ENCODE measurements at regions not wholly inside any gene's neighbourhood (a gene's known extent, or its start where the extent isn't known, plus 50 kb on each side); places are given as distances from the start of the nearest gene placed in this dataset.

DNA sequence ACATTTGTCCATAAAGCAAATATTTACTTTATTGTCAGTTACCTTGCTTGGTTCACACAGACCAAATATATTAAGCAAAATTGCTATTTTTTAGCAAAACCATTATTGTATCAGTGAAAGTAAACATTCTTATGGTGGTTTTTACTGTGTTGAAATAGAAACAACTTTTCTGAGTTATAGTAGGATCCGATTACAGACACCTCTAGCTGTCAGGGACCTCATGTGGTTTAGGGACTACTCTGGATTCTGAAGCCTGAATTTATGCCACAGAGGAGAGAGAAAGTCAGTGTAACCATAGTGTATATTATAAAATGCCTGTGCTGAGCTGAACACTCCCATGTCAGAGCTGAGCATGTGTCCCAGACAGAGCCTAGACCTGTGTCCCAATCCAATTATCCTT, 287.5 kb downstream of the FLRT2 start:
- no peak overlapping the region for H3K4me3 ChIP-seq
- no peaks in the 10 kb centered on the region for H3K4me1 ChIP-seq
- ATAC-seq (no peak), DNase-seq (no peak)
- intact Hi-C loops (cut with DNase I) = no loop called here
- TF ChIP-seq POLR2A (IDR thresholded peaks at IDR 0.05) = no peak
- TF ChIP-seq CTCF (IDR thresholded peaks at IDR 0.05) = no peak
- 46% methylated on average over 1 of the region's 1 CpG for WGBS (ENCODE audit: insufficient coverage, low coverage, low lambda C conversion rate, missing lambda C conversion rate)
- H3K27ac ChIP-seq = no peak overlapping the region
- H3K36me3 ChIP-seq = no peaks in the 10 kb centered on the region
- no peaks in the 10 kb centered on the region for H3K9me3 ChIP-seq
- no peaks in the 10 kb centered on the region for H3K27me3 ChIP-seq

- WGBS (ENCODE audit: insufficient coverage, low coverage, low lambda C conversion rate, missing lambda C conversion rate) = 17% methylated on average over 2 of the region's 2 CpGs
- DNase-seq (no peak), ATAC-seq (no peak)
- Histone ChIP-seq H3K36me3 (no peaks in the 10 kb centered on the region), H3K4me3 (no peak overlapping the region), H3K9me3 (no peaks in the 10 kb centered on the region), H3K27ac (no peak overlapping the region), H3K27me3 (no peaks in the 10 kb centered on the region), H3K4me1 (no peaks in the 10 kb centered on the region)
- TF ChIP-seq CTCF (IDR thresholded peaks at IDR 0.05) (no peak), POLR2A (IDR thresholded peaks at IDR 0.05) (no peak)
- intact Hi-C loops (cut with DNase I) = no loop called here
These were observed 283.1 kb downstream of the FLRT2 start for GRCh38 chr14:85813040-85813439.

- ATAC-seq (no peak), DNase-seq (no peak)
- intact Hi-C loops (cut with DNase I) = no loop called here
- WGBS (ENCODE audit: insufficient coverage, low coverage, low lambda C conversion rate, missing lambda C conversion rate) = 13% methylated on average over 1 of the region's 1 CpG
- no peak overlapping the region for H3K27ac ChIP-seq
- H3K4me1 ChIP-seq = no peaks in the 10 kb centered on the region
- no peak overlapping the region for H3K4me3 ChIP-seq
- H3K27me3 ChIP-seq = no peaks in the 10 kb centered on the region
- no peaks in the 10 kb centered on the region for H3K36me3 ChIP-seq
- TF ChIP-seq POLR2A (IDR thresholded peaks at IDR 0.05) = no peak
- TF ChIP-seq CTCF (IDR thresholded peaks at IDR 0.05) = no peak
- H3K9me3 ChIP-seq = no peaks in the 10 kb centered on the region
These were observed 281.4 kb downstream of the FLRT2 start for GRCh38 chr14:85811340-85811739.

GRCh38 chr14:85799668-85800067, 269.7 kb downstream of the FLRT2 start:
- Histone ChIP-seq H3K4me3 (no peak overlapping the region), H3K4me1 (no peaks in the 10 kb centered on the region), H3K27ac (no peak overlapping the region), H3K36me3 (no peaks in the 10 kb centered on the region), H3K27me3 (no peaks in the 10 kb centered on the region), H3K9me3 (no peaks in the 10 kb centered on the region)
- no peak for ATAC-seq
- TF ChIP-seq CTCF (IDR thresholded peaks at IDR 0.05) (no peak), POLR2A (IDR thresholded peaks at IDR 0.05) (no peak)
- intact Hi-C loops (cut with DNase I) = no loop called here
- WGBS (ENCODE audit: insufficient coverage, low coverage, low lambda C conversion rate, missing lambda C conversion rate) = 47% methylated on average over 2 of the region's 2 CpGs
- no peak for DNase-seq

DNA sequence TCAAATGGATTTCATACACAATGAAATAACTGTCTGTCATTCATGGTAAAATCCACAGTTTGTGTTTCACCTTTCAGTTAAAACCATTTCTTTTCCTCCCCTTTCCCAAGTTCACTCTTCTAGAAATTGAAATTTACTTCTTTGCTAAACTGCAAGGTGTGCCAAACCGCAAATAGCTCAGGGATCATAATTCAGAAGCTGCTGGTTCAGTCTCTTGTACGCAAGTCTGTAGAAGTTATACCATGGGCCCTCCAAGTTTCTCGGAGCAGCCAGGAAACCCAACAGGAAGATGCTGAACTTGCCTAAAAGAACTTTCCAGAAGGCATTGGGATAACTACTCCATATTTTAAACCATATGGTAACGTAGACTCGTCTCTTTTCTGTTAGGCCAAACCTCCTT, 268.9 kb downstream of the FLRT2 start:
- DNase-seq = no peak
- WGBS (ENCODE audit: insufficient coverage, low coverage, low lambda C conversion rate, missing lambda C conversion rate) = 50% methylated on average over 5 of the region's 5 CpGs

More for the DNA sequence above, 268.9 kb downstream of the FLRT2 start:
- no peak overlapping the region for H3K4me3 ChIP-seq
- ATAC-seq = no peak
- intact Hi-C loops (cut with DNase I) = no loop called here
- H3K9me3 ChIP-seq = no peaks in the 10 kb centered on the region
- no peaks in the 10 kb centered on the region for H3K4me1 ChIP-seq
- no peaks in the 10 kb centered on the region for H3K27me3 ChIP-seq
- TF ChIP-seq CTCF (IDR thresholded peaks at IDR 0.05) (no peak), POLR2A (IDR thresholded peaks at IDR 0.05) (no peak)
- no peak overlapping the region for H3K27ac ChIP-seq
- no peaks in the 10 kb centered on the region for H3K36me3 ChIP-seq

Data from right lobe of liver (tissue), 6 donors.